GM10266 (cell line): ENCODE measurements at regions not wholly inside any gene's neighbourhood (a gene's known extent, or its start where the extent isn't known, plus 50 kb on each side); places are given as distances from the start of the nearest gene placed in this dataset.

Source experiments
- DNase-seq: peaks from one replicate; pipeline ENCODE4 v3.0.0; 2012; ENCODE audit errors: extremely low spot score
- CTCF ChIP-seq: IDR thresholded peaks from 2 replicates; pipeline ENCODE4 v1.5.1; 2012; ENCODE audit warnings: mild to moderate bottlenecking, low read depth; ENCODE audit not compliant: control insufficient read depth, insufficient read depth; ENCODE audit errors: missing control alignments

GRCh38 chr22:48616656-48617055 lies 1211.0 kb downstream of the BRD1 start:
- DNase-seq: no peak
- no peak for TF ChIP-seq CTCF

GRCh38 chr22:48615171-48616008 lies 1212.3 kb downstream of the BRD1 start:
- no peak for TF ChIP-seq CTCF
- DNase-seq: no peak

GRCh38 chr22:48613566-48614200 lies 1214.0 kb downstream of the BRD1 start:
- DNase-seq: no peak
- no peak for TF ChIP-seq CTCF

- no peak for DNase-seq
- TF ChIP-seq CTCF: no peak
Measured at GRCh38 chr22:48612077-48612995, 1215.3 kb downstream of the BRD1 start.

GRCh38 chr22:48609279-48609865 lies 1218.3 kb downstream of the BRD1 start:
- no peak for DNase-seq
- TF ChIP-seq CTCF: no peak

GRCh38 chr22:48607901-48608662 lies 1219.6 kb downstream of the BRD1 start:
- no peak for TF ChIP-seq CTCF
- no peak for DNase-seq
